Liver (tissue), 8 donors: ENCODE measurements at regions not wholly inside any gene's neighbourhood (a gene's known extent, or its start where the extent isn't known, plus 50 kb on each side); places are given as distances from the start of the nearest gene placed in this dataset.

Experiments
- DNase-seq: peaks from one replicate; pipeline ENCODE4 v3.0.0-alpha.2; 2017; ENCODE audit warnings: low spot score
- H3K27ac ChIP-seq, 2 donors: one replicate each; pipeline ENCODE4 v1.7.0; 2013; ENCODE audit warnings: inconsistent platforms in 2 of 2, low read length in 2 of 2, control low read depth in 1 of 2, low read depth in 1 of 2, mild to moderate bottlenecking in 1 of 2
- H3K27me3 ChIP-seq, 4 donors: one replicate each; pipeline versions ENCODE4 v1.6.1 to v1.7.0; 2013; ENCODE audit warnings: low read length in 3 of 4, inconsistent platforms in 1 of 4, mild to moderate bottlenecking in 1 of 4, moderate library complexity in 1 of 4; ENCODE audit not compliant: control insufficient read depth in 4 of 4, insufficient read depth in 4 of 4
- H3K36me3 ChIP-seq, 4 donors: one replicate each; pipeline versions ENCODE4 v1.6.1 to v1.7.0; 2013; ENCODE audit warnings: low read length in 3 of 4, mild to moderate bottlenecking in 3 of 4, low read depth in 1 of 4, moderate library complexity in 1 of 4; ENCODE audit not compliant: control insufficient read depth in 4 of 4, insufficient read depth in 3 of 4
- H3K4me1 ChIP-seq, 4 donors: one replicate each; pipeline versions ENCODE4 v1.6.1 to v1.7.0; 2013; ENCODE audit warnings: low read length in 3 of 4, mild to moderate bottlenecking in 3 of 4, moderate library complexity in 1 of 4; ENCODE audit not compliant: control insufficient read depth in 4 of 4, insufficient read depth in 4 of 4
- H3K4me3 ChIP-seq, 3 donors: one replicate each; pipeline versions ENCODE4 v1.6.1 to v1.7.0; 2013; ENCODE audit warnings: low read length in 3 of 3, control low read depth in 1 of 3, low read depth in 1 of 3, mild to moderate bottlenecking in 1 of 3
- H3K9ac ChIP-seq, 2 donors: one replicate each; pipeline ENCODE4 v1.7.0; 2013; ENCODE audit warnings: low read length in 2 of 2, mild to moderate bottlenecking in 2 of 2, moderate library complexity in 2 of 2, control low read depth in 1 of 2, low read depth in 1 of 2
- H3K9me3 ChIP-seq, 4 donors: one replicate each; pipeline versions ENCODE4 v1.6.1 to v1.7.0; 2013; ENCODE audit warnings: low read length in 3 of 4; ENCODE audit not compliant: control insufficient read depth in 4 of 4
- ATF3 ChIP-seq: IDR thresholded peaks from 2 replicates; pipeline ENCODE4 v1.6.1; 2016; ENCODE audit warnings: antibody characterized with exemption
- CTCF ChIP-seq: fragments of 150-350 bp; IDR thresholded peaks from 2 replicates; pipeline ENCODE4 v1.5.1; 2017; ENCODE audit warnings: improper control_type of control experiment, low read depth, low read length; ENCODE audit not compliant: missing input control
- EGR1 ChIP-seq, 2 donors: IDR thresholded peaks; 2 replicates each; pipeline ENCODE4 v1.6.1; 2016 to 2018; ENCODE audit warnings: antibody characterized with exemption in 2 of 2, low read depth in 2 of 2
- FOXA1 ChIP-seq: IDR thresholded peaks from 2 replicates; pipeline ENCODE4 v1.6.1; 2016; ENCODE audit warnings: antibody characterized with exemption
- FOXA2 ChIP-seq: IDR thresholded peaks from 2 replicates; pipeline ENCODE4 v1.6.1; 2016; ENCODE audit warnings: antibody characterized with exemption
- HNF4A ChIP-seq, 2 donors: conservative IDR thresholded peaks; 2 replicates each; pipeline ENCODE4 v1.6.1; 2016; ENCODE audit warnings: antibody characterized with exemption in 2 of 2, mild to moderate bottlenecking in 2 of 2
- JUND ChIP-seq, 2 donors: IDR thresholded peaks; 2 replicates each; pipeline ENCODE4 v1.6.1; 2016; ENCODE audit warnings: antibody characterized with exemption in 2 of 2
- MAX ChIP-seq: IDR thresholded peaks from 2 replicates; pipeline ENCODE4 v1.6.1; 2016; ENCODE audit warnings: antibody characterized with exemption
- NR2F2 ChIP-seq: IDR thresholded peaks from 2 replicates; pipeline ENCODE4 v1.6.1; 2016; ENCODE audit warnings: antibody characterized with exemption
- RAD21 ChIP-seq, 2 donors: IDR thresholded peaks; 2 replicates each; pipeline ENCODE4 v1.6.1; 2016; ENCODE audit warnings: antibody characterized with exemption in 2 of 2, mild to moderate bottlenecking in 2 of 2
- REST ChIP-seq: IDR thresholded peaks from 2 replicates; pipeline ENCODE4 v1.6.1; 2016; ENCODE audit warnings: antibody characterized with exemption, mild to moderate bottlenecking
- RXRA ChIP-seq, 2 donors: IDR thresholded peaks; 2 replicates each; pipeline ENCODE4 v1.6.1; 2017 to 2018; ENCODE audit warnings: antibody characterized with exemption in 2 of 2, mild to moderate bottlenecking in 1 of 2
- SP1 ChIP-seq: IDR thresholded peaks from 2 replicates; pipeline ENCODE4 v1.6.1; 2018; ENCODE audit warnings: antibody characterized with exemption, mild to moderate bottlenecking
- TAF1 ChIP-seq: conservative IDR thresholded peaks from 2 replicates; pipeline ENCODE4 v1.6.1; 2016; ENCODE audit warnings: antibody characterized with exemption, mild to moderate bottlenecking
- YY1 ChIP-seq: IDR thresholded peaks from 2 replicates; pipeline ENCODE4 v1.6.1; 2016; ENCODE audit warnings: antibody characterized with exemption, mild to moderate bottlenecking
- ZBTB33 ChIP-seq: IDR thresholded peaks from 2 replicates; pipeline ENCODE4 v1.6.1; 2016; ENCODE audit warnings: antibody characterized with exemption
- WGBS: extraction: QIAGEN DNeasy Blood & Tissue Kit; methylation state at CpG from one replicate; pipeline ENCODE4 v1.1.7; 2013; 5-methylcytosine and 5-hydroxymethylcytosine counted together
- donor health status: healthy.
- donor health status: healthy.
- donor health status: healthy.
- donor health status: healthy.
- donor health status: healthy.

GRCh38 chr3:163601426-163601825, 1476.9 kb downstream of the SI start:
- no peaks in the 10 kb centered on the region for H3K27me3 ChIP-seq
- H3K4me3 ChIP-seq, result no peak overlapping the region
- H3K4me1 ChIP-seq, result no peaks in the 10 kb centered on the region
- no peak overlapping the region for H3K27ac ChIP-seq
- WGBS, result 81% methylated on average over 1 of the region's 1 CpG
- H3K36me3 ChIP-seq, result no peaks in the 10 kb centered on the region
- no peak for DNase-seq
- no peaks in the 10 kb centered on the region for H3K9me3 ChIP-seq
- no peak overlapping the region for H3K9ac ChIP-seq
- no peak for TF ChIP-seq NR2F2
- TF ChIP-seq RAD21 (IDR thresholded peaks at IDR 0.05), result no peak
- no peak for TF ChIP-seq HNF4A (conservative IDR thresholded peaks at IDR 0.05)
- no peak for TF ChIP-seq TAF1
- TF ChIP-seq YY1, result no peak
- TF ChIP-seq REST, result no peak
- no peak for TF ChIP-seq SP1
- TF ChIP-seq RXRA (IDR thresholded peaks at IDR 0.05), result no peak

- DNase-seq, result no peak
- H3K9ac ChIP-seq, result no peak overlapping the region
- peaks cover 0 to 8% (median 3%) of the 10 kb centered on the region in 4 donors for H3K9me3 ChIP-seq
- no peaks in the 10 kb centered on the region for H3K36me3 ChIP-seq
- H3K4me1 ChIP-seq, result peaks cover 0 to 11% (median 5%) of the 10 kb centered on the region in 4 donors
- H3K4me3 ChIP-seq, result no peak overlapping the region
- no peak overlapping the region for H3K27ac ChIP-seq
- no peaks in the 10 kb centered on the region for H3K27me3 ChIP-seq
- 77% methylated on average over 2 of the region's 2 CpGs for WGBS
- no peak for TF ChIP-seq RXRA (IDR thresholded peaks at IDR 0.05)
- TF ChIP-seq MAX, result no peak
- no peak for TF ChIP-seq TAF1
- no peak for TF ChIP-seq NR2F2
- no peak for TF ChIP-seq EGR1 (IDR thresholded peaks at IDR 0.05; ENCODE audit: low read depth in 2 of 2)
- TF ChIP-seq HNF4A (conservative IDR thresholded peaks at IDR 0.05), result no peak
- TF ChIP-seq SP1, result no peak
These were observed 1491.0 kb downstream of the SI start for GRCh38 chr3:163587342-163587741.

GRCh38 chr3:163582967-163583366, 1495.3 kb downstream of the SI start:
- Histone ChIP-seq H3K9ac (no peak overlapping the region), H3K36me3 (no peaks in the 10 kb centered on the region), H3K9me3 (peaks cover 0 to 8% (median 3%) of the 10 kb centered on the region in 4 donors), H3K27me3 (no peaks in the 10 kb centered on the region), H3K4me1 (peaks cover 0 to 14% (median 7%) of the 10 kb centered on the region in 4 donors), H3K27ac (no peak overlapping the region), H3K4me3 (no peak overlapping the region)
- DNase-seq, result no peak
- WGBS, result 88% methylated on average over 1 of the region's 1 CpG
- TF ChIP-seq FOXA2, result no peak
- no peak for TF ChIP-seq HNF4A (conservative IDR thresholded peaks at IDR 0.05)
- no peak for TF ChIP-seq RXRA (IDR thresholded peaks at IDR 0.05)
- TF ChIP-seq NR2F2, result no peak
- no peak for TF ChIP-seq RAD21 (IDR thresholded peaks at IDR 0.05)
- TF ChIP-seq MAX, result no peak
- TF ChIP-seq YY1, result no peak
- no peak for TF ChIP-seq JUND (IDR thresholded peaks at IDR 0.05)
- no peak for TF ChIP-seq TAF1
- TF ChIP-seq ZBTB33, result no peak
- TF ChIP-seq EGR1 (IDR thresholded peaks at IDR 0.05; ENCODE audit: low read depth in 2 of 2), result no peak
- TF ChIP-seq ATF3, result no peak
- no peak for TF ChIP-seq FOXA1
- TF ChIP-seq CTCF, result no peak
